Keratinocyte (primary cell): ENCODE measurements at regions not wholly inside any gene's neighbourhood (a gene's known extent, or its start where the extent isn't known, plus 50 kb on each side); places are given as distances from the start of the nearest gene placed in this dataset.

Source experiments
- DNase-seq: peaks from one replicate; pipeline ENCODE4 v3.0.0-alpha.2; 2011; ENCODE audit warnings: low read depth, missing footprints, low spot score
- FAIRE-seq: peaks from 2 replicates; lab custom pipeline; 2011; peaks lifted over from hg19 to GRCh38; lab: Jason Lieb, UNC
- H2AFZ ChIP-seq: 2 replicates; pipeline ENCODE4 v1.6.0; 2012; ENCODE audit warnings: low read length, control low read depth, inconsistent platforms; ENCODE audit not compliant: control insufficient read depth
- H3K27ac ChIP-seq: 2 replicates; pipeline ENCODE4 v1.5.1; 2011; ENCODE audit warnings: low read length; ENCODE audit not compliant: control insufficient read depth, insufficient read depth
- H3K27me3 ChIP-seq: 3 replicates; pipeline ENCODE4 v1.6.0; 2011; ENCODE audit warnings: low read length; ENCODE audit not compliant: control insufficient read depth, insufficient read depth; ENCODE audit errors: extremely low read depth
- H3K36me3 ChIP-seq, 2 experiments: 2 replicates in 1 of 2; 3 replicates in 1 of 2; pipeline ENCODE4 v1.5.1; 2011; ENCODE audit warnings: low read length in 2 of 2, mild to moderate bottlenecking in 1 of 2; ENCODE audit not compliant: control insufficient read depth in 2 of 2, insufficient read depth in 2 of 2; ENCODE audit errors: extremely low read depth in 1 of 2
- H3K4me1 ChIP-seq: 3 replicates; pipeline ENCODE4 v1.5.1; 2011; ENCODE audit warnings: low read length; ENCODE audit not compliant: control insufficient read depth, insufficient read depth; ENCODE audit errors: extremely low read depth
- H3K4me2 ChIP-seq: 3 replicates; pipeline ENCODE4 v1.6.0; 2011; ENCODE audit warnings: low read depth, low read length; ENCODE audit not compliant: control insufficient read depth, insufficient read depth; ENCODE audit errors: extremely low read depth
- H3K4me3 ChIP-seq, 3 experiments: fragments of 200-600 bp in 1 of 3; sonication (generic) in 1 of 3; 2 replicates in 2 of 3; 3 replicates in 1 of 3; pipeline ENCODE4 v1.5.1; 2011 to 2016; ENCODE audit warnings: low read length in 3 of 3, mild to moderate bottlenecking in 3 of 3, control low read depth in 2 of 3, inconsistent platforms in 1 of 3, low read depth in 1 of 3, mixed read lengths in 1 of 3, mixed run types in 1 of 3, moderate library complexity in 1 of 3; ENCODE audit not compliant: control insufficient read depth in 2 of 3, insufficient read depth in 2 of 3; ENCODE audit errors: extremely low read depth in 1 of 3
- H3K79me2 ChIP-seq: 2 replicates; pipeline ENCODE4 v1.6.0; 2012; ENCODE audit warnings: low read length; ENCODE audit not compliant: control insufficient read depth, insufficient read depth
- H3K9ac ChIP-seq: 3 replicates; pipeline ENCODE4 v1.6.0; 2011; ENCODE audit warnings: low read length; ENCODE audit not compliant: control insufficient read depth, insufficient read depth; ENCODE audit errors: extremely low read depth
- H3K9me1 ChIP-seq: 3 replicates; pipeline ENCODE4 v1.6.0; 2011; ENCODE audit warnings: low read length; ENCODE audit not compliant: control insufficient read depth, insufficient read depth; ENCODE audit errors: extremely low read depth
- H3K9me3 ChIP-seq: 2 replicates; pipeline ENCODE4 v1.5.1; 2012; ENCODE audit warnings: low read depth, low read length; ENCODE audit not compliant: control insufficient read depth
- H4K20me1 ChIP-seq: 3 replicates; pipeline ENCODE4 v1.6.0; 2011; ENCODE audit warnings: low read length; ENCODE audit not compliant: control insufficient read depth, insufficient read depth; ENCODE audit errors: extremely low read depth
- EZH2 ChIP-seq: IDR thresholded peaks from one replicate; pipeline ENCODE4 v1.6.1; 2012; ENCODE audit warnings: inconsistent platforms, mild to moderate bottlenecking, low read length, moderate library complexity
- dilution Hi-C: fragments of 300-500 bp; cut with MboI; formaldehyde crosslinking; loops from one replicate; pipeline ENCODE4 v1.7.0; 2020; ENCODE audit warnings: low sequenced_read_pairs; ENCODE audit not compliant: extremely low pct_ligation_motif_present
- TF ChIP-seq, protein P1 (sequence below), 3 experiments: IDR thresholded peaks in 1 of 3; conservative IDR thresholded peaks in 1 of 3; optimal IDR thresholded peaks in 1 of 3; 2 replicates in 2 of 3; 3 replicates in 1 of 3; pipeline versions ENCODE3 to v1.5.1; 2011; ENCODE audit warnings: low read length in 3 of 3, mild to moderate bottlenecking in 3 of 3, moderate library complexity in 2 of 3, control low read depth in 1 of 3, inconsistent platforms in 1 of 3; ENCODE audit not compliant: insufficient read depth in 2 of 3; ENCODE audit errors: extremely low read depth in 1 of 3

DNA sequence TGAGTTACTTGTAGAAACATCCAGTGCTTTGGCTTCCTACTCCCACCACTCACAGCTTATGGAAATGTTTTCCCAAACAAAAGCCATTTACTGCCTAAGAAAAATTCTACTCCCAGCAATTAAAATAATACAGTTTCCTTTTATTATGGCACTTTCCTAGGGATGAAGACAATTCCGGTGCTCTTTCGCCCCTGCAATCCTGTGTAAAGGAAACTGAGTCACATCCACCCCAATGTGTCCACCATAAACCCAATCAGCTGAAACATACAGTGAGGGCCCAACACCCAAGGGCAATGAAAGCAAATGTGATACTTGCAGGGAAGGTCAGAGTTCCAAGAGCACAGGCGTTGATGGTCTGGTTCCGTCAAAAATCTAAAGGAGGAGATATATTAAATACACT is 62.0 kb upstream of the ST3GAL5 start:
- H3K4me1 ChIP-seq: peaks cover 3% of the 10 kb centered on the region
- dilution Hi-C loops: no loop called here
- no peaks in the 10 kb centered on the region for H3K79me2 ChIP-seq
- no peak overlapping the region for H2AFZ ChIP-seq
- no peak overlapping the region for H3K27ac ChIP-seq
- H3K4me2 ChIP-seq: no peak overlapping the region
- no peaks in the 10 kb centered on the region for H3K27me3 ChIP-seq
- H4K20me1 ChIP-seq: no peaks in the 10 kb centered on the region
- peaks cover 3% of the 10 kb centered on the region for H3K9me3 ChIP-seq
- DNase-seq (no peak), FAIRE-seq (no peak)
- H3K4me3 ChIP-seq: no peak overlapping the region
- H3K9ac ChIP-seq: no peak overlapping the region
- TF ChIP-seq, protein P1, sequence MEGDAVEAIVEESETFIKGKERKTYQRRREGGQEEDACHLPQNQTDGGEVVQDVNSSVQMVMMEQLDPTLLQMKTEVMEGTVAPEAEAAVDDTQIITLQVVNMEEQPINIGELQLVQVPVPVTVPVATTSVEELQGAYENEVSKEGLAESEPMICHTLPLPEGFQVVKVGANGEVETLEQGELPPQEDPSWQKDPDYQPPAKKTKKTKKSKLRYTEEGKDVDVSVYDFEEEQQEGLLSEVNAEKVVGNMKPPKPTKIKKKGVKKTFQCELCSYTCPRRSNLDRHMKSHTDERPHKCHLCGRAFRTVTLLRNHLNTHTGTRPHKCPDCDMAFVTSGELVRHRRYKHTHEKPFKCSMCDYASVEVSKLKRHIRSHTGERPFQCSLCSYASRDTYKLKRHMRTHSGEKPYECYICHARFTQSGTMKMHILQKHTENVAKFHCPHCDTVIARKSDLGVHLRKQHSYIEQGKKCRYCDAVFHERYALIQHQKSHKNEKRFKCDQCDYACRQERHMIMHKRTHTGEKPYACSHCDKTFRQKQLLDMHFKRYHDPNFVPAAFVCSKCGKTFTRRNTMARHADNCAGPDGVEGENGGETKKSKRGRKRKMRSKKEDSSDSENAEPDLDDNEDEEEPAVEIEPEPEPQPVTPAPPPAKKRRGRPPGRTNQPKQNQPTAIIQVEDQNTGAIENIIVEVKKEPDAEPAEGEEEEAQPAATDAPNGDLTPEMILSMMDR (optimal IDR thresholded peaks at IDR 0.05 in 1 of 3, IDR thresholded peaks at IDR 0.05 in 1 of 3, conservative IDR thresholded peaks at IDR 0.05 in 1 of 3; ENCODE audit: extremely low read depth in 1 of 3, insufficient read depth in 2 of 3, low read length in 3 of 3): no peak
- TF ChIP-seq EZH2: no peak
- no peaks in the 10 kb centered on the region for H3K36me3 ChIP-seq
- H3K9me1 ChIP-seq: no peaks in the 10 kb centered on the region

DNA sequence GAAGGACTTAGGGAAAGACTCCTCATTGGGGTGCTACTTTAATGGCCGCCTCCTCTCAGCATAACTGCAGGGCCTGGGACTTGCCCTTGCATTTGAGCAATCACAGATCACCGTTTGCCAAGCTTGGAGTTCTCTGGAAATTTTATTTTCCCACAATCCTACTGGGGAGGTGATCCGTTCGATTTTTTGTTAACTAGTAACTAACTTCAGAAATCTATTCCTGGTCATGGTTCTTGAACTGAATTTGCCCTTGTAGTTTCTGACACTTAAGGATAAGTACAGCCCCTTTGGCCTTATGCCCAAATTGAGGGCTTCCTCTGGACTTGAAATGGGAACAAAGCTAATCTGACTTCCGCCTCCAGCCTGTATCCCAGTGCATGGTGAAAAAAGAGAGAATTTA is 60.5 kb upstream of the ST3GAL5 start:
- Histone ChIP-seq H3K27ac (no peak overlapping the region), H4K20me1 (no peaks in the 10 kb centered on the region), H3K4me3 (no peak overlapping the region), H3K4me1 (no peaks in the 10 kb centered on the region), H2AFZ (no peak overlapping the region), H3K79me2 (no peaks in the 10 kb centered on the region), H3K4me2 (no peak overlapping the region), H3K9me3 (peaks cover 3% of the 10 kb centered on the region), H3K36me3 (no peaks in the 10 kb centered on the region), H3K9me1 (no peaks in the 10 kb centered on the region), H3K27me3 (no peaks in the 10 kb centered on the region), H3K9ac (no peak overlapping the region)
- no peak for DNase-seq
- TF ChIP-seq, protein P1 (optimal IDR thresholded peaks at IDR 0.05 in 1 of 3, IDR thresholded peaks at IDR 0.05 in 1 of 3, conservative IDR thresholded peaks at IDR 0.05 in 1 of 3; ENCODE audit: extremely low read depth in 1 of 3, insufficient read depth in 2 of 3, low read length in 3 of 3): no peak
- TF ChIP-seq EZH2: no peak
- no peak for FAIRE-seq
- dilution Hi-C loops: no loop called here
